MM.1S (cell line): ENCODE measurements at regions not wholly inside any gene's neighbourhood (a gene's known extent, or its start where the extent isn't known, plus 50 kb on each side); places are given as distances from the start of the nearest gene placed in this dataset.

Source experiments
- CTCF ChIP-seq: fragments of 300-600 bp; sonication (generic); IDR thresholded peaks from 2 replicates; pipeline ENCODE4 v1.5.1; 2016; ENCODE audit warnings: antibody characterized with exemption, low read length, mixed read lengths
- EZH2phosphoT487 ChIP-seq: fragments of 300-600 bp; sonication (generic); IDR thresholded peaks from 2 replicates; pipeline ENCODE4 v1.6.1; 2018; ENCODE audit warnings: antibody characterized with exemption, low read length

GRCh38 chr10:128345353-128345752 lies 219.1 kb upstream of the MKI67 start:
- TF ChIP-seq CTCF (no peak), EZH2phosphoT487 (no peak)
